SK-N-MC (cell line): ENCODE measurements at regions not wholly inside any gene's neighbourhood (a gene's known extent, or its start where the extent isn't known, plus 50 kb on each side); places are given as distances from the start of the nearest gene placed in this dataset.

Experiments
- EZH2 ChIP-seq: fragments of 200-600 bp; sonication (generic); IDR thresholded peaks from one replicate; pipeline ENCODE4 v1.6.1; 2017; ENCODE audit warnings: antibody characterized with exemption
- FOXP2 ChIP-seq: optimal IDR thresholded peaks from 2 replicates; pipeline ENCODE3; 2011; ENCODE audit warnings: mild to moderate bottlenecking, moderate library complexity; ENCODE audit not compliant: insufficient read depth; ENCODE audit errors: extremely low read length, control extremely low read depth
- POLR2AphosphoS5 ChIP-seq: IDR thresholded peaks from 2 replicates; pipeline ENCODE4 v1.6.1; 2012; ENCODE audit warnings: mild to moderate bottlenecking, low read depth, low read length, borderline replicate concordance

DNA sequence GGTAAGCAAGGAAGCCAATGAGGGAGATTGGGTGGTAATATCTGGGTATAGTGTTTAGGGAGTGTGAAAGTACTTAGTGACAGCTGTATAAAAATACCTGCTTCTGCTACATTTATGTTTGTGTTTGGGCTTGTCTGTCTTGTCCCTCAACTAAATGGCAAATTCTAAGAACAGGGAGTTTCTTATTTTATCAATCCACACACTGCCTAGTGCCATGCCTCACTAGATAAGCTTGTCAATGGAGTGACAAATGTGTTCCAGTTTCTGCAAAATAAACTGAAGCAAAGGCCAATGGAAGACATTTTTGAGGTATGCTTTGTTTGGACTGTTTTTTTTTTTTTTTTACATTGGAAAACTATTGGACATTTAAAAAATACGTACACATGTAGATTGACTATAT, 418.0 kb downstream of the SH2D1A start:
- TF ChIP-seq POLR2AphosphoS5 = no peak
- no peak for TF ChIP-seq EZH2
- no peak for TF ChIP-seq FOXP2
